Activated CD4-positive, alpha-beta T cell treated with anti-CD3 and anti-CD28 coated beads, Interleukin-2, amount 50 U/mL, for 1 hour (primary cell): ENCODE measurements at regions not wholly inside any gene's neighbourhood (a gene's known extent, or its start where the extent isn't known, plus 50 kb on each side); places are given as distances from the start of the nearest gene placed in this dataset.
"Not testable (repeated sequence)": the region's sequence is repeated elsewhere in the genome, so short reads cannot be mapped to it uniquely, and the experiment has no call there.

Experiments used
- DNase-seq: peaks from one replicate; pipeline ENCODE4 v3.0.0-alpha.2; 2020

DNA sequence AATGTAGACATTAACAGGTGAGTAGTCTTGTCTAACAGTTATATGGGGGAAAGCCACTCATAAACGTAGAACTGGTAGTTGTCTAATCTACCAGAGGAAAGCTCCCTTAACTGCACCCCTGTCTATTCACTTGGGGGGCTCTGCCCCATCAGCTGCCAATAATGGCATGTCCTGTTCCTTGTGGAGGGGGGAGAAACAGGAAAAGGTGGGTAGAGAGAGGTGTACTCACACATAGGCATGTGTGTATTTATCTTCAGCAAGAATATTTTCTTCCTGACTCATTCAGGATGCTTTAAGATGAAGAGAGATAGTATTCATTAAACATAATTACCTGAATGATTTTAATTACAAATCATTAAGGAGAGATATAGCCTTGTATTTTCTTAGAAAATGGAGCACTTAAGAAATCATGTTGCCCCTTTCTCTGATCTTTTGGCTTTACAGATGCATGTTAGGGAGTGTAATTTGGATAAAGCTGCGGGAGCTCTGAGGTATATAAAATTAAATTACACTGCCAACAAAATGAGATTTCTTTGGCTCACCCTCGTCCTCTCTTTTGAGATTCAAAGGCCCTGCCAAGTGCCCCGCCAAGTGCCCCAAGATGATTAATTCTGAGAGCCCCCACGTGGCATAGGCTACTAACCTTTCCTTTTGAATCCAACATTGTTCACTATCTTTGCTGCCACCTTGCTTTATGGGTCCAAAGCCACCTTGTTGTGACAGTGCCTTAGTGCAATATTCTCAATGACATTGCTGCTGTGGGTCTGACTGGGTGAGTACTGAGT lies 286.3 kb upstream of the LYPLAL1 start:
- no peak for DNase-seq

DNA sequence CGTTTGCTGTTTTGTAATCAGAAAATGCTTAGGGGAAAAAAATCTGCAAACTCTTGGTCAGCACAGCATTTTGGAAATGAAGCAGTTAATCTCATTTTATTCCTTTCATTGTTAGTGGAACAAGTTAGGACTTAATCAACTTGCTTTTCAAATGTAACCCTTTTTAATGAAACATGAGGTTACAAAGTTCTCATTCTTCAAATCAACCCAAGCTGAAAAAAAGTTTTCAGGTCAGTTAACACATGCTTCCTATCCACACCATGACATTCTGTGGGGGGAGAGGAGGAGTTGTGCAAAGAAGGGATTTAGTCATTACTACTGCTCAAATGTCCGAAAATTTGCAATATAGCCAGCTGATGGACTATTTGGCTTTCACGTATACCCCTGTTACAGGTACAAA lies 283.2 kb upstream of the LYPLAL1 start:
- DNase-seq, result no peak

DNA sequence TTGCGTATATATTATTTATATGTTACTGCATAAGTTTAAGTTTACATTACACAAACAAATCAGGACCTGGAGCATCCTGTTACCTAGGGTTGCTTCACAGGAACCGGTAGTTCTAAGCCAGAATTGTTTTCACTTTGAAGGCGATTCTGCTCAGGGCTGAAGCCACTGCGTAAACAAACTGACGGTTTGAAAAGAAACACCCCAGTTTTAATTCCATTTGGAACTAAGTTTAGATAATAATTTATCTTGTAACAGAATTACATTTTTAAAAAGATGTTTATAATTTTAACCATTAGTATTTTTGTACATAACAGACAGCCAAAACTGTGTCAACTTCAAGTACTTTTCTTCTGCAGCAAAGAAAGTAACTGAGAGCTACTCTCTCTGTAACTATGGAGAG lies 282.1 kb upstream of the LYPLAL1 start:
- no peak for DNase-seq

DNA sequence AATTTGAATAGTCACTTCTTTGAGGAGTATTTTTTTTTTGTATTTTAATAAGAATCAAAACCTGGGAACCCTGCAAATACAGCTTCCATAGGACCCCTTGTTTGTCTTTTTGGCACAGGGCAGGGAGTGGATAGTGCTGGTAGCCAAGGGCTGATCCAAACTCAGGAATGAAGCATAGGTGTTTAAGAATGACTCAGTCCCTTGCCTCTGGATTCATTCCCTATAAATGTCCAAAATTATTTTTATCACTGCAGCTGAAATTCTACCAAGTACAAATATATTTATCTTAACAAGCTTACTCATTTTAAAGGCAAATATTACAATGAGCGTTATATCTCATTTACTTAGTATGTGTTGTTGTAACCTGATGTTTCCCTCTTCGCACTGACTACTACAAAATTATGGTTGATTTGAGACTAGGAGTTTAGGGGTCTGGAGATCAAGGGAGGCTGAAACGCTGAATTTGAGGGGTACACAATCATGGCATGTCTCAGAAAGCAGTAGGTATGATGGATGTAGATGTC lies 278.6 kb upstream of the LYPLAL1 start:
- DNase-seq, result no peak

DNA sequence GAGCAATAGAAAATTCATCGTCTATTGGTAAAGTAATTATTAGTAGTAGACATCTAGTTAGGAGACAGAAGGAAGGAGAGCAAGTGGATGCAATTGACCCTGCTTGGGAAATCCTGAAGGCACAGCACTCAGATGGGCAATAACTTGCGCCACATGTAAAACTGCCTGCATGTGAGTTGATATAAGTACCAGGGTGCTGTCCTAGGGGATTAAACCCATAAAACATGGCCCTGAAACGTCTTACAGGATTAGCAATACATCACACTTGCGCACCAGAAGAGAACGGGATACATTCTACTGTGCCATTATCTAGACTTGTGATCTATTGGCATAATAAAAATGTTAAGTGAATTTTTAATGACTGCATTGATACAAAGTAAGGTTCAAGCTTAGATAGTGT lies 277.5 kb upstream of the LYPLAL1 start:
- DNase-seq, result no peak

DNA sequence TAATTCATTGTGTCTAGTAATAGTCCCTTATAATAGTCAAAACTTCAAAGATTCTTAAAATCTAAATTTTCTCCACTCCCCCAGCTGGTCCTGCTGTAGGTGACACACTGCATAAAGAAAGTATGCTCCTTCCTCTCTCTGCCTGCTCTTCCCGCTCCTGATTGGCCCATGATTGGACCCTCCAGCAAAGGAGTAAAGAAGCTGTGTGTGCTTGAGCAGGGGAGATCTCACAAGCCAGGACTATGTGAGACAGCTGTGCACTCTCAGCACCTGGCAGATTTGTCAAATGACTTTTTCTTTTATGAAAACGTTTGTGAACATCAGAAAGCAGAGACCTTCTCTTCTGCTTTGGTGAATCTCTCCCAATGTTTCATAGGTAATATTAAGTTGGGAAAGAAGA lies 274.8 kb upstream of the LYPLAL1 start:
- no peak for DNase-seq

DNA sequence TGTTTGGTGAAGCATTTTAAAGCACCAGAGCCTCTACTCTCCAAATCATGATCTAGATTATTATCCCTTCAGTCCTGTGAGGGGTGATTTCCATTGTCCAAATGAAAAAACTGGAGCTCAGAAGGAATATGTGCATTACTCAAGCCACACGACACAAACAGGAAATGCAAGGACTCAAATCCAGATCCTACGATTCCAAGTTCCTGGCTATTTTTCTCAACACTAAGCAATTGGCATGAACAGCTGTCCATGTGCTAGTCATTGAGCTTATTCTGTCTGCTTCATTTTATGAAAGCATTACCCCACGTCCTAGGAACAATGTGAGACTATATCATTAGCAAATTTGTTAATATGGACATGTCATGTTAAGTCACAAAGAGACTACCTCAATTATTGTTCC lies 273.1 kb upstream of the LYPLAL1 start:
- no peak for DNase-seq

DNA sequence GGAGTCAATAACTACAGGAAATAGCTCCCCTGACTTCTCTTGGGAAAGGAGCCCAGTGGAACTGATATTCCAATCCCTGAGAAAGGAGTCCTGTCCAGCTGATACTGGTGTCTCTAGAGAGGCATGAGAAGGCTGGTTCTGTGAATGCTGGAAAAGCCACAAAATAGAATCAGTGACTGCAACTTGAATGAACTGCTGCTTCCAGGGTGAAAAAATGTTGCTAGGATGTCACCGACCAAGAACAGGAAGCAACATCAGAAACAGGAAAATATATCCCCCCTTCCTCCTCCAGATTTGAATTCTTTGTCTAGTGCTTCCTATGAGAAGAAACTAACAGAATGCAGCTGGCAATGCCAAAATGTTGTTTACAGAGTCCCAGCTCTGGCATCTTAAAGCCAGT lies 269.3 kb upstream of the LYPLAL1 start:
- no peak for DNase-seq

DNA sequence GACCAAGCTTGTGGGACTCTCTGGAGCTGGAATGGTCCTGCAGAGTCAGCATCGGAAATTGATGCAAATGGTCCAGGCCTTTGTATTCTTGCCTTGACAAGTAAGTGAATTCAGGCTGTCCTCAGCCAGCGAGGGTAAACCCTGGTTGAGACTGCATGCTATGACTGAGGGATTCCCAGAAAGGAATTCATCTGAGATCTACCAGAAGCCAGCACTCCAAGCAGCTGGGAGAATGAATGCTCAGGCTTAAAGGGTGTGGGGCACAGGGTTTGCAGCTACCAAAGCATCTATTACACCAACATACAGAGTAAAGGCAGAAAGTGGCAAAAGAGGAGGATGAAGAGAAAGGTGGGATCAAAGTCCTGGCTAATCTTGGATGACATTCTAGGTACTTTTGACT lies 257.0 kb upstream of the LYPLAL1 start:
- no peak for DNase-seq

DNA sequence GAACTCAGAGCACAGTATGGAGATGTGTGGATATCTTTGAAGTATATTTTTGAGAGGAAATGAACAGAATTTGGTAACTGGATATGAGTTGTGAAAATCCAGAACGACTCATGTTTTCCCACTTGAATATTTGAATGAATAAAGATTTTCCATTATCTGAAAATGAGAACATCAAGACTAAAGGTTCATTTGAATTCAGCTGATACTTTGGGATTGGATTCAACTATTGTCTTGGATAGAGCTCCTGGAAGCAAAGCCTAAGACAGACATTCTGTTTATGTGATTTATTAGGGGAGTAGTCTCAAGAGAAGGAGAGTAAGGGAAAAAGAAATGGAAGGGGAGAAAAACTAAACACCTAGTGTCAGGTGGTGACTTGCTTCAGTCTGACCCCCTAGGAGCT lies 256.0 kb upstream of the LYPLAL1 start:
- no peak for DNase-seq

DNA sequence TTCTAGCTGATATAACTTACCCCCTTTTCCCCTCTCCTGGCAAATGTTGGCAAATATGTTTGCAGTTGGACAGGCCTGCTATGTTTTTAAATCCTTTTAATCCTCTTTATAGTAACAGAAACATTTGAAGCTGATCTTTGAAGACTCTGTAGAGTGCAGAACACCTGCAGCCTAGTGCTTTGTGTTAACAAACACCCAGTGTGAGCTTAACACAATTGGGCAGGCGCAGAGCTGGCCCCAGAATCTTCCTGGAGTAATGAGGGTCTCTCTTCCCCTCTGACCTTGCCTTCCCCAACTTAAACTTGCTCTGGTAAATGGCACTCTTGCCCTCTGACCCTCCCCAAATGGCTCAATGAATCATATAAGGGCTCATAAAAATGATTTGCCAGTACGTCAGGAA lies 247.9 kb upstream of the LYPLAL1 start:
- no peak for DNase-seq

DNA sequence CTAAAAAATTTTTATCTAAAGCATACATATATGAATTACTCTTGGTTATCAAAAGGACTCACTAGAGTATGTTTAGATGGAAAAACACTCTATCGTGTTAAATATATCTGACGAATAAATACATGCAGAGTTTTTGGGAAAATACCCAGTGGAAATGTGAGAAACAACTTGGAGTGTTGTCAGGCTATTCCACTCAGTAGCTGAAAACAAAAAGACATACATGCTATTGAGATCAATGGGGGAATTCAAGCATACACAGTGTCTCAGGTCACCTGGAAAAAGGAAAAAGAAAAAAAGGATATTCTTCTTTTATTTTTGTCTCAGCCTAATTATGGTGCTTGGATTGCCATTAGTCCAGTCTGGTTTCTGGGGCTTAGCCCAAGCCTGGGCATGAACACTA lies 247.0 kb upstream of the LYPLAL1 start:
- DNase-seq, result no peak

DNA sequence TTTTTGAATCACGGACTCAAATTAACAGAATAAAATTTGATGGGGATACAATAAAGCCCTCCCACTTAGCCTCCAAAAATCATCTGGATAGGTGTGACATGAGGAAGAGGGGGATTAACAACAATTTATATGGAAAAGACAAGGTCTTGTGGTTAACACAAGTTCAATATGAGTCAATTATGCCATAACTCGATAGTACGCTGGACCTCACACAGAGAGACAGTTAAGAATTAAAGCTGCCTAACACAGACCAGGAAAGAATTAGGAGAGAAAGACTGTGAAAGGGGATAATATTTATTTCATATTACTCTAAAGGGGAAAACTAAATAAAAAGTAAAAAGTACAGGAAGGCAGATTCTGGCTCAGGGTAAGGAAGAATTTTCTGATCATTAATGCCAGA lies 243.7 kb upstream of the LYPLAL1 start:
- DNase-seq, result no peak

DNA sequence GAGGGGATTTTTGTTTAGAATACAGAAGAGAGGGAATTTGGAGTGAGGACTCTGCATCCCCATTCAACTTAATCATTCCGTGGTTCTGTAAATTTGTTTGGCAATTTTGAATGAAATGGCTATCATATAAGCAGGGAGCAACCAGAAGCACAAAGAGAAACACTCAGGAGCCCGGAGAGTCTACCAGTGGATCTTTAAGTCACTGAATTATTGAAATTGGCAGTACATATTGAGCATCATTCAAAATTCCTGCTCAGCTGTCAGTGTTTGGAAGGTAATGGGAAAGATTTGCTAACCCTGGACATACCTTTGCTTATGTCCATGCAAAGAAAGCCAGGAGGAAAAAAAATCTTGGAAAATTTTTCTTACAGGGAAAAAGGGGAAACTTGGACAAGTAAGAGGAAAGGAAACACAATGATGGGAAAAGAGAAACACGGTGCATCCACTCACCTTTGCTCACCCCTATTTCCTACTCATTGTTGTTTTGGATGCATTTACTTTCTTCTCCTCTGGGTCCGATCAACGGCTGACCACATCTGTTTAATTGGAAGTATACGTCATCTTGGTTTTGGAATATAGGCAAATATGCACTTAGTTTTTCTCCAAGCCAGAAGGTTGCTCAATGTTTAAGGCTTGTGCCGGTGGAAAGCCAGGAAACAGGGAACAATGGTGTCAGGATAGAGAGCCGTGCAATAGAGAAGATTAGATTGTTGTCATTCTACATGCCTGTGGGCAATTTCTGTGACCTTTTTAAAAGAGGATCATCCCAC lies 243.0 kb upstream of the LYPLAL1 start:
- no peak for DNase-seq

DNA sequence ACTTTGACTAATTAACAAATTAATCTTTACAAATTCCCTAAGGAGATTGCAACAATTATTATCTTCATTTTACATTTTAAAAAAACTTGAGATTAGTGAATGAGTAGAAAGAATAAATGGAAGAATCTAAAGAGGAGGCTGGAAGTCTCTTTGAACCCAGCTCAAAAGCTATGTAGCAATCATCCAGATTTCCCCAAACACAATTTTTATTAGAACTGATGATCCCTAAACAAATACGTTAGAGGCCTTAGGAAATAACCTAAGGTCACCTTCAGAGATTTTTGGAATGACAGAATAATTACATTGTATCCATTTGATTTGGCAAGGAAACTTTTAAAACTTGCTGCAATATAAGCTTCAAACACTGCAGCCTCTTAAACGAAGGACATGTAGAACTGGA lies 242.4 kb upstream of the LYPLAL1 start:
- no peak for DNase-seq

DNA sequence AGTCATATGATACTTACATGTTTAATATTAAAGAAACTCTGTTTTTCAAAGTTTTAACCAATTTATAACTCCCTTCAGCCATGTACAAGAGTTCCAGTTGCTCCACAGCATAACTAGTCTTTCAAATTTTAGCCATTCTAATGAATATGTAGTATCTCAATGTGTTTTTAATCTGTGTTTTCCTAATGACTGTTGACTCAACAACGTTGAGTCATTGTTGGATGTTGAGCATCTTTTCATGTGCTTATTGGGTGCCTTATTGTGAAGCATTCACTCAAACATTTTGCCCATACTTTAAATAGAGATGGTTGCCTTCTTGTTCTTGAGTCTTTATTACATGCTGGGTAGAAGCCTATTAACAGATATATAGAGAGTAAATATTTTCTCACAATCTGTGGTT lies 240.2 kb upstream of the LYPLAL1 start:
- no peak for DNase-seq

DNA sequence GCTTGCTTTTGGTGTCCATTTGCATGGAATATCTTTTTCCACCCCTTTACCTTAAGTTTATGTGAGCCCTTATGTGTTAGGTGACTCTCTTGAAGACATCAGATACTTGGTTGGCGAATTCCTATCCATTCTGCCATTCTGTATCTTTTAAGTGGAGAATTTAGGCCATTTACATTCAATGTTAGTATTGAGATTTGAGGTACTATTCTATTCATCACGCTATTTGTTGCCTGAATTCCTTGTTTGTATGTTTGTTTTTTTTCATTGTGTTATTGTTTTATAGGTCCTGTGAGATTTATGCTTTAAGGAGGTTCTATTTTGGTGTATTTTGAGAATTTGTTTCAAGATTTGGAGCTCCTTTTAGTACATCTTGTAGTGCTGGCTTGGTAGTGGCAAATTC lies 238.3 kb upstream of the LYPLAL1 start:
- DNase-seq, result not testable (repeated sequence)

DNA sequence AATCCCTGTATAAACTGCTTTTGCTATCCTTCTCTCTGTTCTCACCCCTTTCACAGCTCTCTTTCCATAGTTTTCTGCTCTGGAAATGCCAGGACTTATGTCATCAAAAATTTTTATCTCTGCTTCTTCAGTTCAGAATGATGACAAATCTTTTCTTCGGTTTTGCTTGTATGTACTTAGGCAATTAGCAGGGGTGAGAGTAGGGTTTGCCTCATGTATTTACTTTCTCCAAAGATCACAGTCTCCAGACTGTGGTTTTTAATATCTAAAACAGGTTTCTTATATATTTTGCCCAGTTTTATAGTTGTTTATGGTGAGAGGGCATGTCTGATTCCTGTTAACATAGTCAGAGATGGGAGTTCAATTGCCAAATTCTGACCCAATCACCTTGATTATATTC lies 235.4 kb upstream of the LYPLAL1 start:
- DNase-seq, result no peak

DNA sequence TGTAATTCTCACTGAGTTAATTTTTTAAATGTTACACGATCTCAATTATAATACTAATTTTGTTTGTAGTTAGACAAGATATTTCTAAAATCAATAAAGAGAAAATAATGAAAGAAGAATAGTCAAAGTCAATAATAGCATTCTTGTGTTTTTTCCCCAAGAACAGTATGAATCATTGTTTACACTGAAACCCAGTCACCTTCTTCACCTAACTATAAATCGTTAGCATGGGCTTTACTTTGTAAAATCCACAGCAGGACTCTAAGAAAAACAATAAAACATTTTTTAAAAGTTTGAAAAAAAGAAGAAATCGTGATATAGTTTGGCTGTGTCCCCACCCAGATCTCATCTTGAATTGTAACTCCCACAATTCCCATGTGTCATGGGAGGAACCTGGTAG lies 234.6 kb upstream of the LYPLAL1 start:
- no peak for DNase-seq

DNA sequence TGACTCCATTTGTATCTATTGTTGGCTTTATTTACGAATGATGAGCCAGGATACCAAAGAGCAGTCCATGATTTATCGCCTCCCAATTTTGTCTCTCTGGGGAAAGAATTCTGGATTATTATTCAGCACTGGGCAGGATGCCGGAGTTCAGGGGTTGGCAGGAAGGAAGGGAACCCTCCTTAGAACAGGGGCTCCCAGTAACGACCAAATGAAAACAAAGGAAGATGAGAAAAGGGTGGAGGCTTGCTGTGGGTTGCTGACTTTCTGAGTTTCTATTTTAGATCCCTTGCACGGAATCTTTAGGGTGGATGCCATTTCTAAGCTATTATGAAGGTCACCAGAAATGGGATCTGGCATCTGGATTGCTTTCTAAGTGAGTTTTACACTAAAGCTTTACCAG lies 231.2 kb upstream of the LYPLAL1 start:
- DNase-seq, result no peak

DNA sequence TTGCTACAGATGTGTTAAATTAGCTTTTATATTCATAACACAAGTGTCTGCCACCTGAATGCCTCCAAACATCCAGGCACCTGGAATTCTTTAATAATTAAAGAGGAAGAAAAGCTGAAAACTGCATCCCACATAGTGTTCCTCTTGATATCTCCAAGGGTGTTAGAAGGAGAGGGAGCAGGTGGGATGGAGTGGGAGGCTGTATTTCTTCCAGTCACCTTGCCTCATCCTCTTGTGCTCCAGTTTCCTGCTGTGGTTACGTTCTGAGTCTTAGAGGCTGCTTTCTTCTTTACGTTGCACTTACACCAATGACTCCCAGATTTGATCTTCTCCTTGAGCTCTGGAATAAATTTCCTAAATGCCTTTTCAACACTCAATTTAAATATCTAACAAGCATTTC lies 230.3 kb upstream of the LYPLAL1 start:
- no peak for DNase-seq

DNA sequence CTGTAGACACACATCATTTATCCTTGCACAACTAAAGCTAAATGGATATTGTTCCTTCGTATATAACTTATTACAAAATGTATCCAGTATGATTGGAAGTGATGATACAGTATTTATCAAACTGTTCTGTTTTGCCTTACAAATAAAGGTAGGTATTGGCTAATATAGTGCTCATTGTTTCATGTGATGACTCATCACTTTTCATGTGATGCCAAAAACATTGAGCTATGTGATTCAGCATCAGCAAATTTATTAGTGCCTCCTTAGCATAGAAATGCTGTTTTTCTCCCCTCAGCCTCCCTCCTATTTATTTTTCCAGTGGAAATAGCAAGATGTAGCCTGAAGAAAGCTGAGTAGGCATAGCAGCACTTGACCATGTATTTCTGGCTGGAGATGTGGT lies 228.6 kb upstream of the LYPLAL1 start:
- no peak for DNase-seq

DNA sequence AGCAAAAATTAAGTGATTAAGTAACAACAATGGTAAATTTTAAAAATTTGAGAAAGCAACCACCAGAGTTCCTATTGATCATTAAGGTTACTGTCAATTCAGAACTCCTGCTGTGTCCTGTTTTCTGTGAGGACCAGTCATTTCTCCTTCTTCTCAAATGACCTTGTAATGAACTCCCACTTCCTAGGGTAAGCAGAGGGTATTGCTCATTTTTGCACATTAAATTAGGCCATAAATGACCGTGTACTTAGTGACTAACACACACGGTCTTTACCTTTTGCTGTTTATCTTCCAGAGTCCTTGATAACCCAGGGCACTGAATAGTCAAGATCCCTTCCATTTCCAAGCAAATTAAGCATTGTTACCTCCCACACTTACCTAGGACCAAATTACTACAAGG lies 227.5 kb upstream of the LYPLAL1 start:
- DNase-seq, result no peak

DNA sequence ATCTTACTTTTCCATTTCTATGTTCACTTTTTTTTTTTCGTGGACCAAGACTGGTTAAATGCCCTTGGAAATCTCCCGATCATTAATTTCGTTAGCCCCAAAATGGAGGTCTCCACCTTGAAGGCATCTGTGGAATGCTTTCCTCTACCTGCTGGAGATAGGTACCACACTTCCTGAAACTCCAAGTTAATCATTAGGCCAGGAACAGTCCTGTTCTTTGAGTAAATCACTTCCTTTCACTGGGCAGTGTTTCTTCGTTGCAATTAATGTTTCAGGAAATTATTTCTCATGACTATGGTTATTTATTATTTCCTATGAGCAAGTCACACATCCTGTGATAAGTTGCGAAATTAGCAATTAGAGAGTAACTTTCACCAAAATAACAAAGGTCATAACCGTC lies 225.2 kb upstream of the LYPLAL1 start:
- no peak for DNase-seq

DNA sequence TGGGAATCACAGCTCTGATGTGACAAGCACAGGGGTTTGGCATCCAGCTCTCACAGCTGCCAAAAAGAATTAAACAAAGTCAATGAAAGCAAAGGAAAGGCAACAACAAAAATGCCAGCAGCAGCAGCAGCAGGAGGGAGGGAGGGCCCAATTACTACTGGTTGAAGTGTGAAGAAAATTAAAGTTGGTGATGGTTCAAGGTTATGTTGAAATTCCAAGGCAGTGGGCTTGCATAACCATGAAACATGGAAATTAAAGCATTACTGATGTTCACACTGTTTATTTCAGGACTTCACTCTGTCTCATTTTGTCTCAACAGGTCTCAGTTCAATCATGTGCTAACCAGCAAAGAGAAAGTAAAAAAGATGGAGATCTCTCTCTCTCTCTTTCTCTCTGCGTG lies 220.3 kb upstream of the LYPLAL1 start:
- no peak for DNase-seq
